HepG2 (cell line): ENCODE measurements at regions not wholly inside any gene's neighbourhood (a gene's known extent, or its start where the extent isn't known, plus 50 kb on each side); places are given as distances from the start of the nearest gene placed in this dataset.
"Not testable (repeated sequence)": the region's sequence is repeated elsewhere in the genome, so short reads cannot be mapped to it uniquely, and the experiment has no call there.

Experiments
- ATAC-seq: fragments of 200-7000 bp; cut with Tn5 transposase; 3 replicates; pipeline ENCODE4 v1.9.1; 2020; ENCODE audit warnings: mild to moderate bottlenecking, moderate library complexity
- BruUV-seq: library from RNA; stranded (reverse); fragments of 400-500 nt; replicated peaks from 2 replicates; lab custom pipeline; 2021; lab: Mats Ljungman, UMichigan
- CTCF ChIA-PET: fragments of 300-600 bp; formaldehyde crosslinking; extraction: SDS; loops from one replicate; lab custom pipeline; 2021; ENCODE audit warnings: low total read pairs, inconsistent platforms, low intra/inter-chr PET ratio; lab: Yijun Ruan, JAX
- POLR2A ChIA-PET: fragments of 350-600 bp; sonication (Branson Sonifier 250); formaldehyde crosslinking; loops from one replicate; lab custom pipeline; 2020; ENCODE audit warnings: antibody characterized with exemption, inconsistent platforms; lab: Yijun Ruan, JAX
- DNase-seq: peaks from one replicate; pipeline ENCODE4 v3.0.0-alpha.2; 2015; ENCODE audit warnings: low spot score
- FAIRE-seq: peaks from 3 replicates; lab custom pipeline; 2011; peaks lifted over from hg19 to GRCh38; lab: Jason Lieb, UNC
- H2AFZ ChIP-seq: one replicate; pipeline ENCODE4 v1.6.1; 2011; ENCODE audit warnings: low read length, inconsistent platforms
- H3K27ac ChIP-seq: fragments of 300-600 bp; 3 replicates; pipeline ENCODE4 v1.8.0; 2011; ENCODE audit warnings: mixed run types, mild to moderate bottlenecking, mixed read lengths, low read length, inconsistent platforms; ENCODE audit not compliant: insufficient read depth; ENCODE audit errors: extremely low read length
- H3K27me3 ChIP-seq, 2 experiments: fragments of 200-600 bp in 1 of 2; 2 replicates in 1 of 2; 3 replicates in 1 of 2; pipeline versions ENCODE4 v1.6.0 to v1.8.0; 2011; ENCODE audit warnings: low read length in 2 of 2, mild to moderate bottlenecking in 2 of 2, moderate library complexity in 2 of 2, inconsistent platforms in 1 of 2; ENCODE audit not compliant: insufficient read depth in 2 of 2, control insufficient read depth in 1 of 2
- H3K36me3 ChIP-seq, 2 experiments: fragments of 200-600 bp in 1 of 2; replicated peaks in 1 of 2; 2 replicates in 1 of 2; 3 replicates in 1 of 2; pipeline versions ENCODE4 v1.5.1 to v1.8.0; 2011; ENCODE audit warnings: low read length in 2 of 2, inconsistent platforms in 1 of 2; ENCODE audit not compliant: insufficient read depth in 2 of 2, control insufficient read depth in 1 of 2
- H3K4me1 ChIP-seq: 2 replicates; pipeline ENCODE4 v1.5.1; 2012; ENCODE audit warnings: low read length, inconsistent platforms; ENCODE audit not compliant: insufficient read depth
- H3K4me2 ChIP-seq: 2 replicates; pipeline ENCODE4 v1.6.0; 2011; ENCODE audit warnings: low read depth, low read length, inconsistent platforms
- H3K4me3 ChIP-seq, 3 experiments: fragments of 200-600 bp in 1 of 3; sonication (generic), shearing (Covaris generic) in 1 of 3; replicated peaks in 1 of 3; 2 replicates each; pipeline ENCODE4 v1.5.1; 2011 to 2016; ENCODE audit warnings: low read length in 3 of 3, inconsistent platforms in 2 of 3, low read depth in 2 of 3, mild to moderate bottlenecking in 2 of 3, control low read depth in 1 of 3, mixed read lengths in 1 of 3; ENCODE audit not compliant: insufficient read depth in 1 of 3
- H3K79me2 ChIP-seq: one replicate; pipeline ENCODE4 v1.6.1; 2011; ENCODE audit warnings: low read length, inconsistent platforms; ENCODE audit not compliant: insufficient read depth
- H3K9ac ChIP-seq: 2 replicates; pipeline ENCODE4 v1.6.0; 2011; ENCODE audit warnings: mild to moderate bottlenecking, low read depth, low read length, inconsistent platforms; ENCODE audit not compliant: insufficient read depth
- H3K9me3 ChIP-seq: 2 replicates; pipeline ENCODE4 v1.5.1; 2012; ENCODE audit warnings: mild to moderate bottlenecking, low read length
- H4K20me1 ChIP-seq: 2 replicates; pipeline ENCODE4 v1.6.0; 2011; ENCODE audit warnings: inconsistent platforms, mild to moderate bottlenecking, low read length, moderate library complexity; ENCODE audit not compliant: insufficient read depth
- MAFF ChIP-seq: IDR thresholded peaks from 2 replicates; pipeline ENCODE4 v1.6.1; 2011; ENCODE audit warnings: low read depth, low read length, improper control_type of control experiment
- MAFK ChIP-seq, 2 experiments: IDR thresholded peaks in 1 of 2; conservative IDR thresholded peaks in 1 of 2; 2 replicates each; pipeline ENCODE4 v1.6.1; 2011; ENCODE audit warnings: improper control_type of control experiment in 2 of 2, low read length in 2 of 2
- WGBS: methylation state at CpG from one replicate; pipeline ENCODE4 v1.1.6; 2017; ENCODE audit warnings: low lambda C conversion rate; 5-methylcytosine and 5-hydroxymethylcytosine counted together
- in situ Hi-C: cut with HindIII; loops from 2 replicates; pipeline ENCODE4 v1.10.0; 2017; ENCODE audit warnings: low pct_unique_long_range_greater_than_20kb; ENCODE audit not compliant: extremely low pct_ligation_motif_present
- intact Hi-C: fragments of 100-400 bp; cut with micrococcal nuclease; formaldehyde crosslinking; loops from one replicate; pipeline ENCODE4 v1.10.0; 2022; ENCODE audit not compliant: unreplicated experiment

DNA sequence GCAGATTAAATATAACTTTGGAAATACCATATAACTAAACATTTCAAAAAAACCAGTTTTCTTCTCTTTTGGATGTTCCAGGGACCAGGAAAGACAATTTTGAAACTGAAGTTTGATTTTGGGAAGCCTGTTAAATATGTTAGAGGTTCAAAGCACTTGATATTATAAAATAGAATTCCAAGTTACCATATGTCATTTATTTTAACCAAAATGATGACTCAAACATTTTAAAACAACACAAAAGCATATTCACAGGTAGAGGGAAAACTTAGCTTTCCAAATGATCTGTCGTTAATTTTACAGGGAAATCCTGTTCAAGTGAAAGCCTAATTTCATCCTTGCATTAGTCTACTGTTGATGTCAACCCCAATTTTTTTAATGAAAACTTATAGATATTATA, 575.3 kb upstream of the TPTE start:
- H3K9me3 ChIP-seq: peaks cover 93% of the 10 kb centered on the region
- H3K4me2 ChIP-seq, BruUV-seq, H3K4me3 ChIP-seq, H3K27ac ChIP-seq, in situ Hi-C loops, ATAC-seq, H4K20me1 ChIP-seq, POLR2A ChIA-PET, H3K27me3 ChIP-seq, H3K9ac ChIP-seq, intact Hi-C loops, H2AFZ ChIP-seq, FAIRE-seq, DNase-seq, H3K79me2 ChIP-seq, CTCF ChIA-PET: not testable (repeated sequence)
- TF ChIP-seq MAFF (peak; percentile 28; the same call in 1 of the 2 replicates), MAFK (conservative IDR thresholded peaks at IDR 0.05 in 1 of 2, IDR thresholded peaks at IDR 0.05 in 1 of 2; ENCODE audit: low read length in 2 of 2) (peak in 1 of 2 experiments; percentile 55; a peak in 2 of 4 replicates)
- TF ChIP-seq, all 625 proteins: peak for 2; not testable (repeated sequence) for 623
- H3K4me1 ChIP-seq, H3K36me3 ChIP-seq: not testable (repeated sequence)
- WGBS: 2% methylated on average over 1 of the region's 1 CpG

DNA sequence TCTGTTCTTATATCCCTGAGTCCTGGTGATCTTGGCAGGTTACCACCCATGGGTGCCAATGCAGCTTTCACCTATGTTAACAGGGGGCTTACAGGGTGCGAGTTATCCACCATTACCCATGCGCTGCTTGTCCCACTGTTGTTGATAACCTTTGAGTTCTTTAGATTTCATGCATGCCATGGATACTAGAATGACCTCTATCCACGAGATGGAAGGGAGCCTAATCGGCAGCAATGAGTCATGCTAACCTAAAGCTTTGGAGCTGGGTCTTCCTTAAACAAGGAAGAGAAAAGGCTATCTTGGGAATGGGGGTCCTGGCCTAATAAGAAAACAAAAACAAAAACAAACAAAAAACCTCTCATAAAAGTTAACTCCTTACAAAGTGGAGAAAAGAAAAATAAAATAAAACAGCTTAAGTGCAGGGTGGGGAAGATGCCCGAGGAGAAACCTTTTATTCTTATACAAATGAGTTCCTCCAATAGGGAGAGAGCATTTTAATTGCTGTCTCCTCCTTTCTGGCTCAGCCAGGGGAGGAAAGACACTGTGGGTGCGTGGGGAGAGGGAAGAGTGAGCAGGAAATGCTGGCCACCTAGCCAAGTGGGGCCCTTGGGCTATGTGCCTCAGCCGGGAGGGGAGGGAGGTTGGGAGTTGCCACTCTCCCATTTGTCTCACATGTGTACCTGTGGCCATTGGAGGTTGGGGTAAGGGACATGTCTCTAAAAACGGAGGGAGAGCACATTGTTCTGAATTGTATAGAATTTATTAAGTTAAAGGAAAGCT, 571.7 kb upstream of the TPTE start:
- H3K79me2 ChIP-seq, H3K27me3 ChIP-seq, POLR2A ChIA-PET, DNase-seq, FAIRE-seq, CTCF ChIA-PET, H3K27ac ChIP-seq, H2AFZ ChIP-seq, intact Hi-C loops, H3K4me2 ChIP-seq, in situ Hi-C loops, ATAC-seq, H3K9ac ChIP-seq, H3K4me3 ChIP-seq, H4K20me1 ChIP-seq, BruUV-seq, H3K4me1 ChIP-seq, H3K36me3 ChIP-seq: not testable (repeated sequence)
- peaks cover 91% of the 10 kb centered on the region for H3K9me3 ChIP-seq
- WGBS: 6% methylated on average over 8 of the region's 8 CpGs
